CD14-positive monocyte (primary cell): ENCODE measurements at regions not wholly inside any gene's neighbourhood (a gene's known extent, or its start where the extent isn't known, plus 50 kb on each side); places are given as distances from the start of the nearest gene placed in this dataset.

Experiments
- DNase-seq, 3 donors: peaks; one replicate each; pipeline ENCODE4 v3.0.0-alpha.2; 2011 to 2022
- H2AFZ ChIP-seq: 2 replicates; pipeline ENCODE4 v1.6.0; 2012; ENCODE audit warnings: mild to moderate bottlenecking, low read depth, low read length, inconsistent platforms; ENCODE audit not compliant: insufficient read depth, poor library complexity, severe bottlenecking
- H3K27ac ChIP-seq, 2 donors: 1 replicate in 1 of 2; 2 replicates in 1 of 2; pipeline ENCODE4 v1.5.1; 2012 to 2013; ENCODE audit warnings: low read length in 2 of 2, control low read depth in 1 of 2, inconsistent platforms in 1 of 2, low read depth in 1 of 2, mild to moderate bottlenecking in 1 of 2
- H3K27me3 ChIP-seq, 2 donors: one replicate each; pipeline versions ENCODE4 v1.6.0 to v1.6.1; 2011 to 2013; ENCODE audit warnings: low read length in 2 of 2; ENCODE audit not compliant: control insufficient read depth in 2 of 2, insufficient read depth in 2 of 2
- H3K36me3 ChIP-seq, 2 donors: replicated peaks in 1 of 2; 1 replicate in 1 of 2; 2 replicates in 1 of 2; pipeline versions ENCODE4 v1.5.1 to v1.6.1; 2012 to 2013; ENCODE audit warnings: low read length in 2 of 2, control low read depth in 1 of 2, inconsistent platforms in 1 of 2, mild to moderate bottlenecking in 1 of 2; ENCODE audit not compliant: insufficient read depth in 2 of 2, control insufficient read depth in 1 of 2
- H3K4me1 ChIP-seq, 2 donors: 1 replicate in 1 of 2; 2 replicates in 1 of 2; pipeline versions ENCODE4 v1.5.1 to v1.6.1; 2012 to 2013; ENCODE audit warnings: low read length in 2 of 2, control low read depth in 1 of 2, inconsistent platforms in 1 of 2, mild to moderate bottlenecking in 1 of 2, moderate library complexity in 1 of 2; ENCODE audit not compliant: insufficient read depth in 2 of 2, control insufficient read depth in 1 of 2
- H3K4me2 ChIP-seq: replicated peaks from 2 replicates; pipeline ENCODE3; 2012; ENCODE audit warnings: low read length, moderate library complexity, mild to moderate bottlenecking; ENCODE audit not compliant: poor library complexity, severe bottlenecking; ENCODE audit errors: extremely low read depth
- H3K4me3 ChIP-seq, 3 experiments: fragments of 200-600 bp in 1 of 3; sonication (generic) in 1 of 3; replicated peaks in 1 of 3; 1 replicate in 2 of 3; 2 replicates in 1 of 3; pipeline ENCODE4 v1.5.1; 2011 to 2013; ENCODE audit warnings: low read length in 3 of 3, mild to moderate bottlenecking in 3 of 3, control low read depth in 2 of 3, low read depth in 2 of 3, inconsistent platforms in 1 of 3, moderate library complexity in 1 of 3
- H3K79me2 ChIP-seq: 2 replicates; pipeline ENCODE4 v1.6.0; 2012; ENCODE audit warnings: mild to moderate bottlenecking, control low read depth, inconsistent platforms, low read length, moderate library complexity; ENCODE audit not compliant: insufficient read depth
- H3K9ac ChIP-seq: 2 replicates; pipeline ENCODE4 v1.6.0; 2017; ENCODE audit warnings: low read length, mild to moderate bottlenecking; ENCODE audit not compliant: insufficient read depth, poor library complexity, severe bottlenecking
- H3K9me3 ChIP-seq, 2 donors: replicated peaks in 1 of 2; 1 replicate in 1 of 2; 2 replicates in 1 of 2; pipeline versions ENCODE4 v1.5.1 to v1.6.1; 2012 to 2013; ENCODE audit warnings: low read length in 2 of 2, control low read depth in 1 of 2; ENCODE audit not compliant: control insufficient read depth in 1 of 2, insufficient read depth in 1 of 2
- H4K20me1 ChIP-seq: 2 replicates; pipeline ENCODE4 v1.6.0; 2012; ENCODE audit warnings: mild to moderate bottlenecking, low read length, control low read depth, moderate library complexity; ENCODE audit not compliant: insufficient read depth
- H3K27ac Mint-ChIP-seq, 7 donors: one replicate each; pipeline ENCODE4 v1.8.0; 2020; ENCODE audit warnings: mild to moderate bottlenecking in 7 of 7, mixed read lengths in 7 of 7, moderate library complexity in 6 of 7, inconsistent platforms in 2 of 7
- H3K27me3 Mint-ChIP-seq, 3 donors: one replicate each; pipeline ENCODE4 v1.8.0; 2021 to 2022; ENCODE audit warnings: low read depth in 3 of 3, mild to moderate bottlenecking in 3 of 3, mixed read lengths in 3 of 3, moderate library complexity in 3 of 3, inconsistent platforms in 1 of 3
- H3K36me3 Mint-ChIP-seq, 2 donors: one replicate each; pipeline ENCODE4 v1.8.0; 2020; ENCODE audit warnings: mixed read lengths in 2 of 2, inconsistent platforms in 1 of 2, mild to moderate bottlenecking in 1 of 2
- H3K4me1 Mint-ChIP-seq: one replicate; pipeline ENCODE4 v1.8.0; 2020; ENCODE audit warnings: mild to moderate bottlenecking, mixed read lengths
- H3K4me3 Mint-ChIP-seq, 2 donors: one replicate each; pipeline ENCODE4 v1.8.0; 2020; ENCODE audit warnings: mild to moderate bottlenecking in 2 of 2, mixed read lengths in 2 of 2, moderate library complexity in 1 of 2
- H3K9me3 Mint-ChIP-seq, 7 donors: one replicate each; pipeline ENCODE4 v1.8.0; 2020 to 2022; ENCODE audit warnings: mixed read lengths in 7 of 7, mild to moderate bottlenecking in 6 of 7, moderate library complexity in 6 of 7, inconsistent platforms in 2 of 7
- WGBS: methylation state at CpG from one replicate; pipeline ENCODE4 v1.1.5; 2013; ENCODE audit warnings: missing lambda C conversion rate; ENCODE audit not compliant: insufficient coverage; 5-methylcytosine and 5-hydroxymethylcytosine counted together
- intact Hi-C, 2 donors: fragments of 100-400 bp; cut with micrococcal nuclease; formaldehyde crosslinking; loops; one replicate each; pipeline versions ENCODE4 v1.15.0 to v1.15.1; 2023
- TF ChIP-seq, protein P1 (sequence below): fragments of 200-600 bp; IDR thresholded peaks from one replicate; pipeline ENCODE4 v1.8.0; 2022; ENCODE audit warnings: antibody characterized with exemption, mild to moderate bottlenecking

DNA sequence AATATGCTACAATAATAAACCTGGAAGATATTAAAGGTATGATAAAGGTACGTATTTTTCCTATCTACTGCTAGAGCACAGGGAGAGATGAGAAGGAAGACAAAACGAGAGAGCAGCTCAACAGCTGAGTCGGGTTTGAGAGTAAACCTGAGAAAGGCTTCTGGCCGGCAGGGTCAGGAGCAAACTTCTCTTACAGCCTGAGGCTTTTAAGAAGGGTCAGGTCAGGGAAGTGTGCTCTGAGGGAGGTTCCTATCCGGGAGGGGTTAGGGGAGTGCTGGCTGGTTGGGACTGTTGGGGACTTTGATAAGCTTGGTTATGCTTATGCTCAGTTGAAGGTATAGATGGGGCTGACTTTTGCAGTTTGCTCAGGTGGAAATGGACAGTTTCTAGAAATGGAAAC, 77.7 kb upstream of the PRR20A start:
- Mint-ChIP-seq H3K4me1 (no peaks in the 10 kb centered on the region), H3K27ac (no peak overlapping the region), H3K36me3 (no peaks in the 10 kb centered on the region), H3K4me3 (no peak overlapping the region), H3K27me3 (no peaks in the 10 kb centered on the region), H3K9me3 (peaks cover 0 to 5% (median 2%) of the 10 kb centered on the region in 7 donors)
- Histone ChIP-seq H3K27ac (no peak overlapping the region), H3K4me2 (no peak overlapping the region), H3K36me3 (no peaks in the 10 kb centered on the region), H3K4me1 (no peaks in the 10 kb centered on the region), H3K9me3 (no peaks in the 10 kb centered on the region), H3K27me3 (no peaks in the 10 kb centered on the region), H3K9ac (no peak overlapping the region), H3K79me2 (no peaks in the 10 kb centered on the region), H2AFZ (no peak overlapping the region), H4K20me1 (no peaks in the 10 kb centered on the region), H3K4me3 (no peak overlapping the region)
- 57% methylated on average over 3 of the region's 5 CpGs for WGBS
- no peak for DNase-seq
- intact Hi-C loops = no loop called here
- TF ChIP-seq, protein P1, sequence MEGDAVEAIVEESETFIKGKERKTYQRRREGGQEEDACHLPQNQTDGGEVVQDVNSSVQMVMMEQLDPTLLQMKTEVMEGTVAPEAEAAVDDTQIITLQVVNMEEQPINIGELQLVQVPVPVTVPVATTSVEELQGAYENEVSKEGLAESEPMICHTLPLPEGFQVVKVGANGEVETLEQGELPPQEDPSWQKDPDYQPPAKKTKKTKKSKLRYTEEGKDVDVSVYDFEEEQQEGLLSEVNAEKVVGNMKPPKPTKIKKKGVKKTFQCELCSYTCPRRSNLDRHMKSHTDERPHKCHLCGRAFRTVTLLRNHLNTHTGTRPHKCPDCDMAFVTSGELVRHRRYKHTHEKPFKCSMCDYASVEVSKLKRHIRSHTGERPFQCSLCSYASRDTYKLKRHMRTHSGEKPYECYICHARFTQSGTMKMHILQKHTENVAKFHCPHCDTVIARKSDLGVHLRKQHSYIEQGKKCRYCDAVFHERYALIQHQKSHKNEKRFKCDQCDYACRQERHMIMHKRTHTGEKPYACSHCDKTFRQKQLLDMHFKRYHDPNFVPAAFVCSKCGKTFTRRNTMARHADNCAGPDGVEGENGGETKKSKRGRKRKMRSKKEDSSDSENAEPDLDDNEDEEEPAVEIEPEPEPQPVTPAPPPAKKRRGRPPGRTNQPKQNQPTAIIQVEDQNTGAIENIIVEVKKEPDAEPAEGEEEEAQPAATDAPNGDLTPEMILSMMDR = no peak

DNA sequence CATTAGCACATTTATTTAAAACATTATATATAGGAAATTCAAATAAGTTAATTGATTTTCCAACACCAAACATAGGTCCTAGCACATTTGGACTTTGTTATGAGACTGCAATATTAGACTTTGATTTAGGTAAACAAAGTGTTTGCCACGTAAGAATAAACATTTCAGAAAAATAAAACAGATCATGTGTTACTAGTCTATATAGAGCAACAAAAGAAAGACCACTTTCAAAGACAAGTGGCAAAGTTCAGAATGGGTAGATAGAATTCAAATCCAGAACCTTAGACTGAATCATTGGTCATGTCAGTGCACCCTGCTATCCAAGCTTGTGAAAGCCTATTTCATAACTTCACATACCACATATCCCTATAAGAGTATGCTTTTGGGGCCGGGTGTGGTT, 66.7 kb upstream of the PRR20A start:
- no peaks in the 10 kb centered on the region for H3K4me1 Mint-ChIP-seq
- Histone ChIP-seq H3K9me3 (peaks cover 0 to 8% of the 10 kb centered on the region in 2 donors), H3K27ac (no peak overlapping the region), H4K20me1 (no peaks in the 10 kb centered on the region), H3K4me1 (no peaks in the 10 kb centered on the region), H3K4me2 (no peak overlapping the region), H2AFZ (no peak overlapping the region), H3K36me3 (no peaks in the 10 kb centered on the region), H3K9ac (no peak overlapping the region), H3K27me3 (no peaks in the 10 kb centered on the region), H3K4me3 (no peak overlapping the region), H3K79me2 (no peaks in the 10 kb centered on the region)
- no peaks in the 10 kb centered on the region for H3K27me3 Mint-ChIP-seq
- intact Hi-C loops = no loop called here
- H3K36me3 Mint-ChIP-seq = no peaks in the 10 kb centered on the region
- WGBS = no CpG with 5 or more reads among the region's 2 CpGs
- DNase-seq = no peak
- peaks cover 0 to 3% (median 0%) of the 10 kb centered on the region in 7 donors for H3K9me3 Mint-ChIP-seq
- no peak overlapping the region for H3K4me3 Mint-ChIP-seq
- TF ChIP-seq, protein P1 = no peak
- H3K27ac Mint-ChIP-seq = no peak overlapping the region
